Neural cell (in vitro differentiated cells): ENCODE measurements at regions not wholly inside any gene's neighbourhood (a gene's known extent, or its start where the extent isn't known, plus 50 kb on each side); places are given as distances from the start of the nearest gene placed in this dataset.

Experiments used
- H2AFZ ChIP-seq: fragments of 200-600, 300-800 bp; sonication (generic), shearing (Covaris generic); 2 replicates; pipeline ENCODE4 v1.6.0; 2014; ENCODE audit warnings: low read depth, mild to moderate bottlenecking, antibody characterized with exemption, low read length, moderate library complexity
- H3F3A ChIP-seq: fragments of 200-600 bp; shearing (Covaris generic); 2 replicates; pipeline ENCODE4 v1.6.1; 2016; ENCODE audit warnings: mild to moderate bottlenecking, moderate library complexity, mixed read lengths, antibody characterized with exemption, low read length; ENCODE audit not compliant: insufficient read depth, poor library complexity, severe bottlenecking
- H3K27ac ChIP-seq: fragments of 200-600, 300-800 bp; sonication (generic), shearing (Covaris generic); 2 replicates; pipeline ENCODE4 v1.5.1; 2014; ENCODE audit warnings: mild to moderate bottlenecking, low read length, moderate library complexity
- H3K27me3 ChIP-seq: fragments of 300-800, 200-600 bp; sonication (generic), shearing (Covaris generic); 2 replicates; pipeline ENCODE4 v1.6.0; 2014; ENCODE audit warnings: mild to moderate bottlenecking, low read depth, low read length, moderate library complexity; ENCODE audit not compliant: insufficient read depth
- H3K36me3 ChIP-seq: fragments of 300-800, 200-600 bp; sonication (generic), shearing (Covaris generic); 2 replicates; pipeline ENCODE4 v1.5.1; 2014; ENCODE audit warnings: mild to moderate bottlenecking, antibody characterized with exemption, low read length, moderate library complexity; ENCODE audit not compliant: insufficient read depth
- H3K4me2 ChIP-seq: fragments of 300-800, 200-600 bp; sonication (generic), shearing (Covaris generic); 2 replicates; pipeline ENCODE4 v1.6.0; 2014; ENCODE audit warnings: mild to moderate bottlenecking, low read length
- H3K4me3 ChIP-seq: fragments of 300-800, 200-600 bp; sonication (generic), shearing (Covaris generic); 2 replicates; pipeline ENCODE4 v1.5.1; 2014; ENCODE audit warnings: mild to moderate bottlenecking, low read length, moderate library complexity
- H3K79me2 ChIP-seq: fragments of 200-600 bp; shearing (Covaris generic); replicated peaks from 2 replicates; pipeline ENCODE4 v1.6.0; 2014; ENCODE audit warnings: mild to moderate bottlenecking, low read length, moderate library complexity; ENCODE audit not compliant: insufficient read depth
- H3K9ac ChIP-seq: fragments of 300-800, 200-600 bp; sonication (generic), shearing (Covaris generic); 2 replicates; pipeline ENCODE4 v1.6.1; 2016; ENCODE audit warnings: mild to moderate bottlenecking, low read length, mixed read lengths
- H3K9me2 ChIP-seq: fragments of 200-600 bp; shearing (Covaris generic); 2 replicates; pipeline ENCODE4 v1.6.1; 2016; ENCODE audit warnings: mild to moderate bottlenecking, low read length, mixed read lengths; ENCODE audit not compliant: insufficient read depth
- H3K9me3 ChIP-seq: fragments of 200-600, 300-800 bp; sonication (generic), shearing (Covaris generic); 2 replicates; pipeline ENCODE4 v1.6.1; 2016; ENCODE audit warnings: mild to moderate bottlenecking, mixed run types, low read length, moderate library complexity, mixed read lengths
- H4K20me1 ChIP-seq: fragments of 200-600 bp; shearing (Covaris generic); 2 replicates; pipeline ENCODE4 v1.6.1; 2016; ENCODE audit warnings: mild to moderate bottlenecking, mixed run types; ENCODE audit not compliant: insufficient read depth
- EP300 ChIP-seq: fragments of 450-650 bp; conservative IDR thresholded peaks from 2 replicates; pipeline ENCODE4 v1.6.1; 2014; ENCODE audit warnings: antibody characterized with exemption, mild to moderate bottlenecking, moderate library complexity; ENCODE audit not compliant: poor library complexity, severe bottlenecking
- EZH2 ChIP-seq: fragments of 200-600, 300-800 bp; shearing (Covaris generic), sonication (generic); IDR thresholded peaks from 2 replicates; pipeline ENCODE4 v1.6.1; 2014; ENCODE audit warnings: antibody characterized with exemption, low read length, borderline replicate concordance, mild to moderate bottlenecking; ENCODE audit not compliant: insufficient read depth, poor library complexity, severe bottlenecking
- MXI1 ChIP-seq: fragments of 450-650 bp; conservative IDR thresholded peaks from 2 replicates; pipeline ENCODE4 v1.6.1; 2014; ENCODE audit warnings: antibody characterized with exemption, mild to moderate bottlenecking; ENCODE audit not compliant: poor library complexity, severe bottlenecking
- POLR2AphosphoS5 ChIP-seq: IDR thresholded peaks from 2 replicates; pipeline ENCODE4 v1.6.1; 2012
- RAD21 ChIP-seq: fragments of 450-650 bp; conservative IDR thresholded peaks from 2 replicates; pipeline ENCODE4 v1.6.1; 2014; ENCODE audit warnings: antibody characterized with exemption, mild to moderate bottlenecking, moderate library complexity
- SMC3 ChIP-seq: fragments of 450-650 bp; conservative IDR thresholded peaks from 2 replicates; pipeline ENCODE4 v1.6.1; 2014; ENCODE audit warnings: antibody characterized with exemption, mild to moderate bottlenecking, moderate library complexity; ENCODE audit not compliant: poor library complexity
- TAF1 ChIP-seq: IDR thresholded peaks from 2 replicates; pipeline ENCODE4 v1.6.1; 2012; ENCODE audit warnings: low read depth
- TF ChIP-seq, protein P1 (sequence below): IDR thresholded peaks from 2 replicates; pipeline ENCODE4 v1.6.1; 2012; ENCODE audit warnings: borderline replicate concordance
- TF ChIP-seq, protein P2 (sequence below): fragments of 450-650 bp; IDR thresholded peaks from 2 replicates; pipeline ENCODE4 v1.5.1; 2014; ENCODE audit warnings: antibody characterized with exemption, mild to moderate bottlenecking, moderate library complexity; ENCODE audit not compliant: poor library complexity, severe bottlenecking

DNA sequence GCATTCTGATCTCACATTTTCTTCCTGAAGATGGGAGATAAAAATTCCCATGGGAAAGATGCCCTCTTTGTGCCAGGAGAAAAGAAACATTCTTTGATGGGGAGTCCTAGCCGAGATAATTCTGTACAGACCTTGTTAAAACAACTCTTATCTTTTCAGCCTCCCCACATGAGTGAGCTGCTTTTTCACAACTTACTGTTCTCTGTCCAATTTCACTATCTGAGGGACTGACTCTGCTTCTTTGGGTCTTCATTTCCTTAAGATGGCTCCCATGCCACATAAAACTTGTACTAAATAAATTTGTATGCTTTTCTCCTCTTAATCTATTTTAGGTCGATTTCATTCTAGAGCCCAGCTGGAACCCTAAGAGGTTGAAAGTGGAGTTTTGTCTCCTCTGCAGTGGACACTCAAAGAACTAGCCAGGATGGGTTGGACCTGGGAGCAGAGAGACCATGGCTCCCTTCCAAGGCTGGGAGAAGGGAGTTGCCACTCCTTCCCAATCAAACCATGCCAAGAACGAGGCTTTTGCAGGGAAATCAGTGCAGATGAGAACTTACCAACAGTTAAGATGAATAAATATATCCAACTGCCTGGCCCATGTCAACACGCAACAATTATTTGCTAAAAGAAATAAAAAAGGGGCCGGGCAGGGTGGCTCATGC is 285.8 kb upstream of the SULF2 start:
- H3K36me3 ChIP-seq: no peaks in the 10 kb centered on the region
- H3K4me3 ChIP-seq: no peak overlapping the region
- H4K20me1 ChIP-seq: no peaks in the 10 kb centered on the region
- no peak overlapping the region for H3K27ac ChIP-seq
- no peaks in the 10 kb centered on the region for H3K79me2 ChIP-seq
- H3K9me3 ChIP-seq: no peaks in the 10 kb centered on the region
- no peaks in the 10 kb centered on the region for H3K27me3 ChIP-seq
- no peak for TF ChIP-seq POLR2AphosphoS5
- TF ChIP-seq TAF1: no peak
- H3K9me2 ChIP-seq: no peaks in the 10 kb centered on the region
- H2AFZ ChIP-seq: no peak overlapping the region
- no peak overlapping the region for H3K9ac ChIP-seq
- no peaks in the 10 kb centered on the region for H3F3A ChIP-seq
- H3K4me2 ChIP-seq: no peak overlapping the region

GRCh38 chr20:48069596-48069995 is 284.3 kb upstream of the SULF2 start:
- H3K9me2 ChIP-seq: no peaks in the 10 kb centered on the region
- no peaks in the 10 kb centered on the region for H3K9me3 ChIP-seq
- H3K27me3 ChIP-seq: no peaks in the 10 kb centered on the region
- no peaks in the 10 kb centered on the region for H4K20me1 ChIP-seq
- H3K36me3 ChIP-seq: no peaks in the 10 kb centered on the region
- no peak overlapping the region for H3K4me2 ChIP-seq
- H2AFZ ChIP-seq: no peak overlapping the region
- no peaks in the 10 kb centered on the region for H3F3A ChIP-seq
- no peak overlapping the region for H3K4me3 ChIP-seq
- no peak overlapping the region for H3K27ac ChIP-seq
- H3K9ac ChIP-seq: no peak overlapping the region
- TF ChIP-seq, protein P1, sequence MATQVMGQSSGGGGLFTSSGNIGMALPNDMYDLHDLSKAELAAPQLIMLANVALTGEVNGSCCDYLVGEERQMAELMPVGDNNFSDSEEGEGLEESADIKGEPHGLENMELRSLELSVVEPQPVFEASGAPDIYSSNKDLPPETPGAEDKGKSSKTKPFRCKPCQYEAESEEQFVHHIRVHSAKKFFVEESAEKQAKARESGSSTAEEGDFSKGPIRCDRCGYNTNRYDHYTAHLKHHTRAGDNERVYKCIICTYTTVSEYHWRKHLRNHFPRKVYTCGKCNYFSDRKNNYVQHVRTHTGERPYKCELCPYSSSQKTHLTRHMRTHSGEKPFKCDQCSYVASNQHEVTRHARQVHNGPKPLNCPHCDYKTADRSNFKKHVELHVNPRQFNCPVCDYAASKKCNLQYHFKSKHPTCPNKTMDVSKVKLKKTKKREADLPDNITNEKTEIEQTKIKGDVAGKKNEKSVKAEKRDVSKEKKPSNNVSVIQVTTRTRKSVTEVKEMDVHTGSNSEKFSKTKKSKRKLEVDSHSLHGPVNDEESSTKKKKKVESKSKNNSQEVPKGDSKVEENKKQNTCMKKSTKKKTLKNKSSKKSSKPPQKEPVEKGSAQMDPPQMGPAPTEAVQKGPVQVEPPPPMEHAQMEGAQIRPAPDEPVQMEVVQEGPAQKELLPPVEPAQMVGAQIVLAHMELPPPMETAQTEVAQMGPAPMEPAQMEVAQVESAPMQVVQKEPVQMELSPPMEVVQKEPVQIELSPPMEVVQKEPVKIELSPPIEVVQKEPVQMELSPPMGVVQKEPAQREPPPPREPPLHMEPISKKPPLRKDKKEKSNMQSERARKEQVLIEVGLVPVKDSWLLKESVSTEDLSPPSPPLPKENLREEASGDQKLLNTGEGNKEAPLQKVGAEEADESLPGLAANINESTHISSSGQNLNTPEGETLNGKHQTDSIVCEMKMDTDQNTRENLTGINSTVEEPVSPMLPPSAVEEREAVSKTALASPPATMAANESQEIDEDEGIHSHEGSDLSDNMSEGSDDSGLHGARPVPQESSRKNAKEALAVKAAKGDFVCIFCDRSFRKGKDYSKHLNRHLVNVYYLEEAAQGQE: no peak
- no peak for TF ChIP-seq MXI1
- TF ChIP-seq TAF1: no peak
- no peak for TF ChIP-seq SMC3
- no peak for TF ChIP-seq RAD21
- no peak for TF ChIP-seq POLR2AphosphoS5
- TF ChIP-seq, protein P2, sequence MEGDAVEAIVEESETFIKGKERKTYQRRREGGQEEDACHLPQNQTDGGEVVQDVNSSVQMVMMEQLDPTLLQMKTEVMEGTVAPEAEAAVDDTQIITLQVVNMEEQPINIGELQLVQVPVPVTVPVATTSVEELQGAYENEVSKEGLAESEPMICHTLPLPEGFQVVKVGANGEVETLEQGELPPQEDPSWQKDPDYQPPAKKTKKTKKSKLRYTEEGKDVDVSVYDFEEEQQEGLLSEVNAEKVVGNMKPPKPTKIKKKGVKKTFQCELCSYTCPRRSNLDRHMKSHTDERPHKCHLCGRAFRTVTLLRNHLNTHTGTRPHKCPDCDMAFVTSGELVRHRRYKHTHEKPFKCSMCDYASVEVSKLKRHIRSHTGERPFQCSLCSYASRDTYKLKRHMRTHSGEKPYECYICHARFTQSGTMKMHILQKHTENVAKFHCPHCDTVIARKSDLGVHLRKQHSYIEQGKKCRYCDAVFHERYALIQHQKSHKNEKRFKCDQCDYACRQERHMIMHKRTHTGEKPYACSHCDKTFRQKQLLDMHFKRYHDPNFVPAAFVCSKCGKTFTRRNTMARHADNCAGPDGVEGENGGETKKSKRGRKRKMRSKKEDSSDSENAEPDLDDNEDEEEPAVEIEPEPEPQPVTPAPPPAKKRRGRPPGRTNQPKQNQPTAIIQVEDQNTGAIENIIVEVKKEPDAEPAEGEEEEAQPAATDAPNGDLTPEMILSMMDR: no peak
- no peaks in the 10 kb centered on the region for H3K79me2 ChIP-seq

GRCh38 chr20:48066851-48067250 is 281.6 kb upstream of the SULF2 start:
- no peak overlapping the region for H3K4me3 ChIP-seq
- H3K36me3 ChIP-seq: no peaks in the 10 kb centered on the region
- H3K27ac ChIP-seq: no peak overlapping the region
- no peak overlapping the region for H3K4me2 ChIP-seq
- H3K27me3 ChIP-seq: no peaks in the 10 kb centered on the region
- no peaks in the 10 kb centered on the region for H3K79me2 ChIP-seq
- no peaks in the 10 kb centered on the region for H3F3A ChIP-seq
- H2AFZ ChIP-seq: no peak overlapping the region
- no peak overlapping the region for H3K9ac ChIP-seq
- H3K9me3 ChIP-seq: no peaks in the 10 kb centered on the region
- H3K9me2 ChIP-seq: no peaks in the 10 kb centered on the region
- H4K20me1 ChIP-seq: no peaks in the 10 kb centered on the region
- TF ChIP-seq EZH2 (no peak), TAF1 (no peak), RAD21 (no peak), EP300 (no peak)
- TF ChIP-seq, protein P2: no peak
- TF ChIP-seq, protein P1: no peak
